Chondrocyte (in vitro differentiated cells): ENCODE measurements at regions not wholly inside any gene's neighbourhood (a gene's known extent, or its start where the extent isn't known, plus 50 kb on each side); places are given as distances from the start of the nearest gene placed in this dataset.

Source experiments
- DNase-seq: peaks from one replicate; pipeline ENCODE4 v3.0.0; 2021; ENCODE audit warnings: mixed read lengths, low spot score
- H3K27ac Mint-ChIP-seq: one replicate; pipeline ENCODE4 v1.8.0; 2021; ENCODE audit warnings: mild to moderate bottlenecking, moderate library complexity, mixed read lengths; ENCODE audit not compliant: unreplicated experiment
- H3K27me3 Mint-ChIP-seq: 2 replicates; pipeline ENCODE4 v1.8.0; 2021; ENCODE audit warnings: low read depth, mixed read lengths
- H3K36me3 Mint-ChIP-seq: 2 replicates; pipeline ENCODE4 v1.8.0; 2021; ENCODE audit warnings: low read depth, mixed read lengths
- H3K4me1 Mint-ChIP-seq: 2 replicates; pipeline ENCODE4 v1.8.0; 2021; ENCODE audit warnings: low read depth, mild to moderate bottlenecking, mixed read lengths
- H3K4me3 Mint-ChIP-seq: one replicate; pipeline ENCODE4 v1.8.0; 2021; ENCODE audit warnings: mild to moderate bottlenecking, moderate library complexity, mixed read lengths; ENCODE audit not compliant: unreplicated experiment
- H3K9me3 Mint-ChIP-seq: 2 replicates; pipeline ENCODE4 v1.8.0; 2021; ENCODE audit warnings: low read depth, mixed read lengths
- CTCF ChIP-seq: fragments of 200-600 bp; sonication (generic); IDR thresholded peaks from 2 replicates; pipeline ENCODE4 v1.5.0; 2021; ENCODE audit warnings: antibody characterized with exemption, mild to moderate bottlenecking, moderate library complexity

- no peaks in the 10 kb centered on the region for H3K27me3 Mint-ChIP-seq
- DNase-seq = no peak
- H3K4me3 Mint-ChIP-seq = no peak overlapping the region
- H3K36me3 Mint-ChIP-seq = peaks cover 4% of the 10 kb centered on the region
- peaks cover 14% of the 10 kb centered on the region for H3K4me1 Mint-ChIP-seq
- no peak for TF ChIP-seq CTCF
- H3K27ac Mint-ChIP-seq = no peak overlapping the region
- H3K9me3 Mint-ChIP-seq = peaks cover 12% of the 10 kb centered on the region
Measured at GRCh38 chr7:138169441-138169851, 93.2 kb downstream of the AKR1D1 start.

GRCh38 chr7:138170298-138170697 is 94.0 kb downstream of the AKR1D1 start:
- Mint-ChIP-seq H3K27ac (no peak overlapping the region), H3K4me1 (peaks cover 14% of the 10 kb centered on the region), H3K4me3 (no peak overlapping the region), H3K36me3 (no peaks in the 10 kb centered on the region), H3K9me3 (peaks cover 11% of the 10 kb centered on the region), H3K27me3 (no peaks in the 10 kb centered on the region)
- DNase-seq = no peak
- TF ChIP-seq CTCF = no peak

GRCh38 chr7:138170959-138171703 is 94.9 kb downstream of the AKR1D1 start:
- H3K4me3 Mint-ChIP-seq = no peak overlapping the region
- no peak for TF ChIP-seq CTCF
- no peak for DNase-seq
- H3K27ac Mint-ChIP-seq = no peak overlapping the region
- H3K36me3 Mint-ChIP-seq = no peaks in the 10 kb centered on the region
- no peaks in the 10 kb centered on the region for H3K27me3 Mint-ChIP-seq
- peaks cover 11% of the 10 kb centered on the region for H3K9me3 Mint-ChIP-seq
- peaks cover 14% of the 10 kb centered on the region for H3K4me1 Mint-ChIP-seq

- no peaks in the 10 kb centered on the region for H3K36me3 Mint-ChIP-seq
- TF ChIP-seq CTCF = no peak
- no peak overlapping the region for H3K27ac Mint-ChIP-seq
- peaks cover 5% of the 10 kb centered on the region for H3K4me1 Mint-ChIP-seq
- DNase-seq = no peak
- peaks cover 11% of the 10 kb centered on the region for H3K9me3 Mint-ChIP-seq
- H3K4me3 Mint-ChIP-seq = no peak overlapping the region
- H3K27me3 Mint-ChIP-seq = no peaks in the 10 kb centered on the region
Measured at GRCh38 chr7:138173548-138173947, 97.3 kb downstream of the AKR1D1 start.

- H3K9me3 Mint-ChIP-seq = peaks cover 11% of the 10 kb centered on the region
- H3K4me1 Mint-ChIP-seq = no peaks in the 10 kb centered on the region
- no peak overlapping the region for H3K27ac Mint-ChIP-seq
- no peak overlapping the region for H3K4me3 Mint-ChIP-seq
- H3K36me3 Mint-ChIP-seq = no peaks in the 10 kb centered on the region
- no peak for TF ChIP-seq CTCF
- no peak for DNase-seq
- H3K27me3 Mint-ChIP-seq = no peaks in the 10 kb centered on the region
Measured at GRCh38 chr7:138176060-138176459, 99.8 kb downstream of the AKR1D1 start.
